GM23338 (cell line): ENCODE measurements at regions not wholly inside any gene's neighbourhood (a gene's known extent, or its start where the extent isn't known, plus 50 kb on each side); places are given as distances from the start of the nearest gene placed in this dataset.
A peak's percentile ranks its signal among the peaks of the same experiment; 100 is the strongest.

Source experiments
- ATAC-seq: fragments of 200-7000 bp; cut with Tn5 transposase; 3 replicates; pipeline ENCODE4 v1.9.1; 2020
- DNase-seq: peaks from one replicate; pipeline ENCODE4 v3.0.0-alpha.2; 2015; ENCODE audit warnings: low spot score
- H2AFZ ChIP-seq: fragments of 200-600 bp; sonication (generic); 2 replicates; pipeline ENCODE4 v1.8.0; 2016; ENCODE audit warnings: antibody characterized with exemption, mild to moderate bottlenecking, moderate library complexity
- H3F3A ChIP-seq: fragments of 200-600 bp; sonication (generic); replicated peaks from 2 replicates; pipeline ENCODE4 v1.8.0; 2017; ENCODE audit warnings: antibody characterized with exemption, mixed run types, low read depth
- H3K27ac ChIP-seq: fragments of 200-600 bp; sonication (generic); 2 replicates; pipeline ENCODE4 v1.6.1; 2016; ENCODE audit warnings: low read depth
- H3K27me3 ChIP-seq: fragments of 200-600 bp; sonication (generic); 2 replicates; pipeline ENCODE4 v1.8.0; 2016; ENCODE audit warnings: mild to moderate bottlenecking, mixed run types, moderate library complexity; ENCODE audit not compliant: insufficient read depth
- H3K36me3 ChIP-seq: fragments of 200-600 bp; sonication (generic); 2 replicates; pipeline ENCODE4 v1.8.0; 2016; ENCODE audit warnings: mild to moderate bottlenecking; ENCODE audit not compliant: insufficient read depth
- H3K4me1 ChIP-seq: fragments of 200-600 bp; sonication (generic); 2 replicates; pipeline ENCODE4 v1.8.0; 2016; ENCODE audit warnings: mild to moderate bottlenecking, moderate library complexity; ENCODE audit not compliant: insufficient read depth
- H3K4me2 ChIP-seq: fragments of 200-600 bp; sonication (generic); 2 replicates; pipeline ENCODE4 v1.7.1; 2017; ENCODE audit warnings: mixed run types
- H3K4me3 ChIP-seq: fragments of 200-600 bp; sonication (generic); 2 replicates; pipeline ENCODE4 v1.6.1; 2016; ENCODE audit warnings: mixed run types
- H3K79me2 ChIP-seq: fragments of 200-600 bp; sonication (generic); replicated peaks from 2 replicates; pipeline ENCODE4 v1.8.0; 2017; ENCODE audit warnings: mild to moderate bottlenecking; ENCODE audit not compliant: insufficient read depth
- H3K9me2 ChIP-seq: fragments of 200-600 bp; sonication (generic); 2 replicates; pipeline ENCODE4 v1.8.0; 2017; ENCODE audit not compliant: insufficient read depth
- H4K20me1 ChIP-seq: fragments of 200-600 bp; sonication (generic); replicated peaks from 2 replicates; pipeline ENCODE4 v1.8.0; 2017; ENCODE audit warnings: mild to moderate bottlenecking; ENCODE audit not compliant: insufficient read depth
- H3K27ac Mint-ChIP-seq: 2 replicates; pipeline ENCODE4 v1.8.0; 2020; ENCODE audit warnings: inconsistent platforms, mild to moderate bottlenecking, moderate library complexity, mixed read lengths
- H3K27me3 Mint-ChIP-seq: 3 replicates; pipeline ENCODE4 v1.8.0; 2022; ENCODE audit warnings: low read depth, mild to moderate bottlenecking, moderate library complexity, mixed read lengths, inconsistent platforms; ENCODE audit not compliant: insufficient read depth, poor library complexity
- H3K36me3 Mint-ChIP-seq: 3 replicates; pipeline ENCODE4 v1.8.0; 2021; ENCODE audit warnings: low read depth, mild to moderate bottlenecking, inconsistent platforms, moderate library complexity, mixed read lengths
- H3K4me1 Mint-ChIP-seq: 3 replicates; pipeline ENCODE4 v1.8.0; 2020; ENCODE audit warnings: mild to moderate bottlenecking, inconsistent platforms, mixed read lengths
- H3K4me3 Mint-ChIP-seq: 3 replicates; pipeline ENCODE4 v1.8.0; 2021; ENCODE audit warnings: moderate library complexity, mild to moderate bottlenecking, inconsistent platforms, mixed read lengths
- H3K9me3 Mint-ChIP-seq: 3 replicates; pipeline ENCODE4 v1.8.0; 2020; ENCODE audit warnings: moderate library complexity, mild to moderate bottlenecking, inconsistent platforms, mixed read lengths
- CREB1 ChIP-seq: fragments of 250-450 bp; sonication (Bioruptor Pico); IDR thresholded peaks from 2 replicates; pipeline ENCODE4 v1.5.0; 2020; ENCODE audit warnings: low read depth, mild to moderate bottlenecking, moderate library complexity
- EZH2 ChIP-seq: fragments of 200-600 bp; sonication (generic); IDR thresholded peaks from one replicate; pipeline ENCODE4 v1.8.0; 2017; ENCODE audit warnings: antibody characterized with exemption, mild to moderate bottlenecking, low read depth; ENCODE audit not compliant: unreplicated experiment
- EZH2phosphoT487 ChIP-seq: fragments of 200-600 bp; sonication (generic); IDR thresholded peaks from one replicate; pipeline ENCODE4 v1.8.1; 2018; ENCODE audit warnings: antibody characterized with exemption; ENCODE audit not compliant: unreplicated experiment
- JUNB ChIP-seq: IDR thresholded peaks from one replicate; pipeline ENCODE4 v1.6.1; 2016; ENCODE audit warnings: antibody characterized with exemption; ENCODE audit not compliant: unreplicated experiment
- POLR2AphosphoS5 ChIP-seq: IDR thresholded peaks from 2 replicates; pipeline ENCODE4 v1.6.1; 2016; ENCODE audit warnings: antibody characterized with exemption, low read depth
- STAT1 ChIP-seq: IDR thresholded peaks from one replicate; pipeline ENCODE4 v1.6.1; 2016; ENCODE audit warnings: antibody characterized with exemption; ENCODE audit not compliant: unreplicated experiment
- ZNF114 ChIP-seq: fragments of 250-450 bp; sonication (Bioruptor Pico); IDR thresholded peaks from 2 replicates; pipeline ENCODE4 v1.5.0; 2020; ENCODE audit warnings: mild to moderate bottlenecking, moderate library complexity
- ZNF331 ChIP-seq: fragments of 250-450 bp; sonication (Bioruptor Pico); IDR thresholded peaks from 2 replicates; pipeline ENCODE4 v1.5.0; 2020; ENCODE audit warnings: low read depth, mild to moderate bottlenecking, moderate library complexity
- TF ChIP-seq, protein P1 (sequence below): IDR thresholded peaks from one replicate; pipeline ENCODE4 v1.6.1; 2018; ENCODE audit warnings: antibody characterized with exemption; ENCODE audit not compliant: unreplicated experiment
- TF ChIP-seq, protein P2 (sequence below), 2 experiments: fragments of 200-600 bp in 1 of 2; sonication (generic) in 1 of 2; conservative IDR thresholded peaks; 2 replicates each; pipeline versions ENCODE4 v1.5.1 to v1.6.1; 2016 to 2017; ENCODE audit warnings: antibody characterized with exemption in 2 of 2, low read depth in 2 of 2, mild to moderate bottlenecking in 2 of 2, moderate library complexity in 1 of 2

DNA sequence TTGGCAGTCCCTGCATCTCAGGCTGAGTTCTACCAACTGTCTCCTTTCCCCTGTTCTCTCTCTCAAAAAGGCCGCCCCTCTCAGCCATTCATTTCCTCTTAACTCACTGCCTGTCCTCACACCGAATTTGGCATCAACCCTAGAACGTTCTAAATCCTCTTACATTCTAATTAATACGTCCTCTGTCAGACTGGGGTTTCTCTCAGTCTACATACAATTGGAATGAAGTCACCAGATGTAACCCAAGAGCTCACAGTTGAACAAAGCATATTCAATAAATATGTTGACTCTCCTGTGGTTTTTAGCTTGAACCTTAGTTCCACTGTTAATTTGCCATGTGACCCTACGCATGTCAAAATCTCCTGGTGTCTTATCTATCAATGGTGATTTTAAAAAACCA, 269.6 kb downstream of the CLIC5 start:
- Mint-ChIP-seq H3K9me3 (peaks cover 12% of the 10 kb centered on the region; the same call in 2 of the 3 replicates), H3K27me3 (peaks cover 2% of the 10 kb centered on the region), H3K36me3 (no peaks in the 10 kb centered on the region), H3K27ac (no peak overlapping the region), H3K4me3 (no peak overlapping the region), H3K4me1 (peaks cover 2% of the 10 kb centered on the region; the same call in 1 of the 3 replicates)
- H3K4me1 ChIP-seq, result no peaks in the 10 kb centered on the region
- no peak overlapping the region for H3K4me3 ChIP-seq
- H3F3A ChIP-seq, result no peaks in the 10 kb centered on the region
- H3K27me3 ChIP-seq, result no peaks in the 10 kb centered on the region
- H3K27ac ChIP-seq, result no peak overlapping the region
- H2AFZ ChIP-seq, result no peak overlapping the region
- H3K4me2 ChIP-seq, result no peak overlapping the region
- TF ChIP-seq, protein P1, sequence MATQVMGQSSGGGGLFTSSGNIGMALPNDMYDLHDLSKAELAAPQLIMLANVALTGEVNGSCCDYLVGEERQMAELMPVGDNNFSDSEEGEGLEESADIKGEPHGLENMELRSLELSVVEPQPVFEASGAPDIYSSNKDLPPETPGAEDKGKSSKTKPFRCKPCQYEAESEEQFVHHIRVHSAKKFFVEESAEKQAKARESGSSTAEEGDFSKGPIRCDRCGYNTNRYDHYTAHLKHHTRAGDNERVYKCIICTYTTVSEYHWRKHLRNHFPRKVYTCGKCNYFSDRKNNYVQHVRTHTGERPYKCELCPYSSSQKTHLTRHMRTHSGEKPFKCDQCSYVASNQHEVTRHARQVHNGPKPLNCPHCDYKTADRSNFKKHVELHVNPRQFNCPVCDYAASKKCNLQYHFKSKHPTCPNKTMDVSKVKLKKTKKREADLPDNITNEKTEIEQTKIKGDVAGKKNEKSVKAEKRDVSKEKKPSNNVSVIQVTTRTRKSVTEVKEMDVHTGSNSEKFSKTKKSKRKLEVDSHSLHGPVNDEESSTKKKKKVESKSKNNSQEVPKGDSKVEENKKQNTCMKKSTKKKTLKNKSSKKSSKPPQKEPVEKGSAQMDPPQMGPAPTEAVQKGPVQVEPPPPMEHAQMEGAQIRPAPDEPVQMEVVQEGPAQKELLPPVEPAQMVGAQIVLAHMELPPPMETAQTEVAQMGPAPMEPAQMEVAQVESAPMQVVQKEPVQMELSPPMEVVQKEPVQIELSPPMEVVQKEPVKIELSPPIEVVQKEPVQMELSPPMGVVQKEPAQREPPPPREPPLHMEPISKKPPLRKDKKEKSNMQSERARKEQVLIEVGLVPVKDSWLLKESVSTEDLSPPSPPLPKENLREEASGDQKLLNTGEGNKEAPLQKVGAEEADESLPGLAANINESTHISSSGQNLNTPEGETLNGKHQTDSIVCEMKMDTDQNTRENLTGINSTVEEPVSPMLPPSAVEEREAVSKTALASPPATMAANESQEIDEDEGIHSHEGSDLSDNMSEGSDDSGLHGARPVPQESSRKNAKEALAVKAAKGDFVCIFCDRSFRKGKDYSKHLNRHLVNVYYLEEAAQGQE, result no peak
- TF ChIP-seq CREB1 (CRISPR knock-in tag) (no peak), EZH2 (no peak), JUNB (no peak), ZNF114 (CRISPR knock-in tag) (no peak), STAT1 (no peak), POLR2AphosphoS5 (no peak), ZNF331 (CRISPR knock-in tag) (no peak)
- TF ChIP-seq, protein P2, sequence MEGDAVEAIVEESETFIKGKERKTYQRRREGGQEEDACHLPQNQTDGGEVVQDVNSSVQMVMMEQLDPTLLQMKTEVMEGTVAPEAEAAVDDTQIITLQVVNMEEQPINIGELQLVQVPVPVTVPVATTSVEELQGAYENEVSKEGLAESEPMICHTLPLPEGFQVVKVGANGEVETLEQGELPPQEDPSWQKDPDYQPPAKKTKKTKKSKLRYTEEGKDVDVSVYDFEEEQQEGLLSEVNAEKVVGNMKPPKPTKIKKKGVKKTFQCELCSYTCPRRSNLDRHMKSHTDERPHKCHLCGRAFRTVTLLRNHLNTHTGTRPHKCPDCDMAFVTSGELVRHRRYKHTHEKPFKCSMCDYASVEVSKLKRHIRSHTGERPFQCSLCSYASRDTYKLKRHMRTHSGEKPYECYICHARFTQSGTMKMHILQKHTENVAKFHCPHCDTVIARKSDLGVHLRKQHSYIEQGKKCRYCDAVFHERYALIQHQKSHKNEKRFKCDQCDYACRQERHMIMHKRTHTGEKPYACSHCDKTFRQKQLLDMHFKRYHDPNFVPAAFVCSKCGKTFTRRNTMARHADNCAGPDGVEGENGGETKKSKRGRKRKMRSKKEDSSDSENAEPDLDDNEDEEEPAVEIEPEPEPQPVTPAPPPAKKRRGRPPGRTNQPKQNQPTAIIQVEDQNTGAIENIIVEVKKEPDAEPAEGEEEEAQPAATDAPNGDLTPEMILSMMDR (conservative IDR thresholded peaks at IDR 0.05; ENCODE audit: low read depth in 2 of 2), result no peak
- no peaks in the 10 kb centered on the region for H3K36me3 ChIP-seq
- H3K79me2 ChIP-seq, result no peaks in the 10 kb centered on the region
- ATAC-seq, result no peak
- H3K9me2 ChIP-seq, result peaks cover 3% of the 10 kb centered on the region; the same call in 1 of the 2 replicates
- H4K20me1 ChIP-seq, result no peaks in the 10 kb centered on the region
- no peak for DNase-seq

DNA sequence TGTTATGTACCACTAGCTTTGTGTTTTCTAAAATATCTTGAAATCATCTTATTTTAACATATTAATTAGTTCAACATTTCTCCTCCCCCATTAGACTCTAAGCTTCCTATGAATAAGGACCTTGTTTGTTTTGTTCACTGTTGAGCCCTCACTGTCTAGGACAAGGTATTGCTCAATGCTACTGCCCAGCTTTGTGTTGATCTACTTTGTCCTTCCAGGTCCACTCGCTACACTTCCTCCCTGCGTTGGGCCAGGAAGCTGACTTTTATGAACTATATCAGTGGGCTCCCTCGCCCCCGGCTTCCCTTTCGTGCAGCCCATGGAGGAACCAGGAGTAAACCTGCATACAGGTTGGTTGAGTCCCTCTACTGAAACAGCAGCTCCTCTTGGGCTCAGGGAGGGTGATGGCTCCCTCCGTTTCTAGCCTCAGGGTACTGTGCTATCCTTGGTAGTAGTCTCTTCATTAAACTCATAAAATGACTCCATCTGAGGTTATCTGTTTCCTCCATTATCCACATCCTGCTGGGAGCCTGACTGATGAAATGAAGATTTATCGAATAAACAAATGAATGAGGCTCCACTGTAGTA, 272.5 kb downstream of the CLIC5 start:
- H3K4me1 ChIP-seq, result no peaks in the 10 kb centered on the region
- no peaks in the 10 kb centered on the region for H3K79me2 ChIP-seq
- H3F3A ChIP-seq, result no peaks in the 10 kb centered on the region
- no peak overlapping the region for H3K27ac Mint-ChIP-seq
- no peaks in the 10 kb centered on the region for H3K36me3 ChIP-seq
- H3K4me2 ChIP-seq, result no peak overlapping the region
- H2AFZ ChIP-seq, result peak overlapping the region; percentile 69; the same call in 1 of the 2 replicates
- no peak overlapping the region for H3K27ac ChIP-seq
- H3K36me3 Mint-ChIP-seq, result no peaks in the 10 kb centered on the region
- H3K9me3 Mint-ChIP-seq, result peaks cover 9% of the 10 kb centered on the region; the same call in 2 of the 3 replicates
- H3K4me3 ChIP-seq, result no peak overlapping the region
- H3K9me2 ChIP-seq, result no peaks in the 10 kb centered on the region; the same call in 1 of the 2 replicates
- no peaks in the 10 kb centered on the region for H4K20me1 ChIP-seq
- peaks cover 2% of the 10 kb centered on the region; the same call in 1 of the 3 replicates for H3K4me1 Mint-ChIP-seq
- no peaks in the 10 kb centered on the region for H3K27me3 ChIP-seq
- DNase-seq (no peak), ATAC-seq (no peak)
- peaks cover 2% of the 10 kb centered on the region for H3K27me3 Mint-ChIP-seq
- H3K4me3 Mint-ChIP-seq, result no peak overlapping the region
- TF ChIP-seq CREB1 (CRISPR knock-in tag), result no peak
- TF ChIP-seq EZH2phosphoT487, result no peak
- TF ChIP-seq, protein P2 (conservative IDR thresholded peaks at IDR 0.05; ENCODE audit: low read depth in 2 of 2), result no peak
- TF ChIP-seq, protein P1, result no peak
